ENCODE measurements at regions not wholly inside any gene's neighbourhood (a gene's known extent, or its start where the extent isn't known, plus 50 kb on each side); places are given as distances from the start of the nearest gene placed in this dataset.

DNA sequence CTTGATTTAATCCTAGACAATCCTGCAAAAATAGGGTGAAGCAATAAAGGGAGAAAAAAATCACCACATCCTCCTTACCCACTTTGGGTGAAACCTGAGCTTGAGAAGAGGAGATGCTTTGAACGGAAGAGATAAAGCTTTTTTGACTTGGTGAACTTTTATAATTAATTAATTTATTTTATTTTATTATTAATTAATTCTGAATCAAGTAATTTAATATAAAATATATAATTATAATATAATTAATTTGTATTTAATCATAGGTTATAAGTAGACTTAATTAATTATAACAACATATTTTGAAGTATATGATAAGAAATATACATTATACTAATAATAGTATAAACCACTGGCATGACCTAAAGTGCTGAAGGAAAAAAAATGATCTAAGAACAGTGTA, 2164.8 kb downstream of the LRRC4C start:
- DNase-seq (ENCODE audit: low spot score), result no peak

DNA sequence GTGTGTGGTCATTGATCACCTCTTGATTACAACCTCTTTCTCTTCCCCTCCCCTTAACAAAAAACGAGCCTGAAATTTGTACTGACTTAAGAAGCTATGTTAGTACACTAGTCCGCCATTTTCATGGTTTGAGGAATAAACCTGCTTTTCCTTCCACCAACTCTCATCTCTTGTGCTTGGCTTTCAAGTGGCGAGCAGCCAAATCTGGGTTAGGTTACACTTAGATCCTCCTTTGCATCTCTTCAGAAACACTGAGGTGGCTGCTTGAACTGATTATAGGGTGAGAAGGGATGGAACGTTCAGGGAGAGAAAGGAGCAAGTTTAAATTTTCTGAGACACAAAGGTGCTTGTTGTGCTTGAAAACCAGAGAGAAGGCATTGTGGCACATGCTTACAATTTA, 2171.4 kb downstream of the LRRC4C start:
- no peak for DNase-seq (ENCODE audit: low spot score)

DNA sequence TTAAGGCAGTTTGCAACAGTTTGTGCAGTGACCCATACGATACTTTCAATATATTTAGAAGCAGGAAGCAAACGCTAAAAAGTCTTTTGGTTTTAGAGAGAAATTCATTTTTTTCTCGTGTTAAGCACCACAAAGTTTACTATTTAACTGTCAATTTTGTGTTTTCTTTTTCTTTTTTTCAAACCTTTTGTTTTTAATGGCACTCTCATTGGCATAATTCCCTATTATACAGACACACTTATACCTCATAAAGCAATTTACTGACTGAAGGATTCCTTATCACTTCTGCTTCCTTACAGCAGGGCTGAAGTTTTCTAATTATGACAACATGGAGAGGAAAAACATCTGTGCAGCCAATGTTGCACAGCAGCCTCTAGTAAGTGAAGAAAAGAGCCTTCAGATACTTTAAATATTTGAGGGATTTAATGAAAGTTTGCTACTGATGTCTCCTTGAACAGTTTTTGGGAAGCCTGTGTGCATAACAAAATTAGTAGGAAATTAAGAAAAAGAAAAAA, 2191.2 kb downstream of the LRRC4C start:
- DNase-seq (ENCODE audit: low spot score), result no peak

DNA sequence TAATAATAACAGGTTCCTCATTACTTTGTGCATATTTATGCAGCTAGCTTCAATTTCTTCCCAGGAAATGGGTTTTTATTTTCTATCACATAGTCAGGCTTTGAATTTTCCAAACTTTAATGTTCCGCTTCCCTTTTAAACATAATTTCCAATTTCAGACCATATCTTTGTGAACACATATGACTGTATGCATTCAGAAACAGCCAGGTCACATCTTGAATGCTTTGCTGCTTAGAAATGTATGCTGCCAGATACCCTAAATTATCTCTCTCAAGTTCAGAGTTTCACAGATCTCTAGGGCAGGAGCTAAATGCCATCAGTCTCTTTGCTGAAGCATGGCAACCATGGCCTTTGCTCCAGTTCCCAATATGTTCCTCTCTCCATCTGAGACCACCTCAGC, 2203.8 kb downstream of the LRRC4C start:
- DNase-seq (ENCODE audit: low spot score), result no peak

DNA sequence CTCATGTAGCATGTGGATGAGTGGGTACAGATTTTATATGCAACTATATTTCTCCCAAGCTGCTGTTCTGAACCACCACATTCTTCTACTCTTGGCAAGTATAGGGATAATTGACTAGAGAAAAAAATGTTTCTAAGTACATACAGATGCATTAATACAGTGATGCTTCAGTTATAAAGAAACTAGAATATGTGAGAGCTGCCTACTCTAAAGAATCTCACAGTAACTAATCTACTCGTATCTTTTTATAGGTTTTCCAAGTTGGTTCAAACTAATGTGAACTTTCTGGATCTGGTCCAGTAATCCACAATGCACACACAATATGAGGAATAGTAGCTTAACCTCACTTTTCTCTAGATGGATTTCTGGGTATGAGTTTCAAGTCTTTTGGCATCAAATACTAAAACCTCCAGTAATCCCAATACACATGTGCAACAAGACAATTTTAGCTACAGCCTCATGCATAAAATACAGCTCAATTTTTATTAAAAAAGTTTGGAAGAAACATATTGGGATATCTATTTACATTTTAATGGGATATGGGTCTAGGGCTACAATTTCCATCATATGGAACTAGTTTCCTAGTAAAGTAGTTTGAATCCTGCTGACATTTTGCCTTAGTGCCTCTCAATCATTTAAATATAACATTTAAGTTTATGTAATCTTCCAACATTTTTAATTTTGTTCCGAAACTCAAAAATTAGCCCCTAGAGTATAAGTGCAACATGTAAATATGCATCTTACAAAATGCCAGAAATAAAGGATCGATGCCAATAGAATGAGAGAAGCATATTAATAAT, 2209.7 kb downstream of the LRRC4C start:
- no peak for DNase-seq (ENCODE audit: low spot score)

DNA sequence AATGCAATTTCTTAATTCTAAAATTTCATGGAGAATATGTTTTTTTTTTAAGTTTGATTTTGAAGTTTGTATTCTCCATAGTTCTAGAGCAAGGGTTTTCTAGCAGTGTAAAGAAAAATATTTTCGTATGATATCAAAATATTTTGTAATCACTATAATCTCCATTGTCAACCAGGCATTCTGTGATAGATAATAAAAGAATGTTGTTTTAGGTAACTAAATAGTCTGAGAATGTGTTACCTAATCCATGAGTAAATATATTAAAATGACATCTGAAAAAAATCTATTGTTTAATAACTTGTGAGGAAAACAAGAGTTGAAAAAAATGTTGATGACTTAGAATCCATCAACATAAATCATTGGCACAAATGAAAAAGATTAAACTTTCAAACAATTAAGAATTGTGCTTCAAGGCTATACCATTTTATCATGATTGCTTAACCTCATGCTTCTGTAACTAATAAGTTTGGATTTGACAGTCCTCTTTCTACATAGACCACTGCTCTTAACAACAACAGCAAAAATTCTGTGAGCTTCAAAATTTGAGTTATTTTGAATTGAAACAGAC, 2211.8 kb downstream of the LRRC4C start:
- DNase-seq (ENCODE audit: low spot score), result no peak

DNA sequence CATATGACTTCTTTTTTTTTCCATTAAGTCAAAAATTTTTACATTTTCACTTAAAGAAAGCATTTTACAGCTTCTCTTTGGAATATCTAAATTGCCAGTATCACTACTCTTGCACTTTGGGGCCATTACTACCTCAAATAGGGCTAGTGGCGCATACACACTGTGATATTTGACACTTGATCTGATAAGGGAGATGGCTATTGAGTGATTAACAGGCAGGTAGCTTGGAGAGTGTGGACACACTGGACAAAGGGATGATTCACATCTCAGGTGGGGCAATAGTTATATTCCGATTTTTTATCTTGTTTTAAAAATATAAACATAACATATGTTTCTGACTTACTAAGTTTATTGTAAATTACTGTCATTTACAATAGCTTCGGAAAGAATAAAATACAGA, 2219.9 kb downstream of the LRRC4C start:
- DNase-seq (ENCODE audit: low spot score), result no peak

DNA sequence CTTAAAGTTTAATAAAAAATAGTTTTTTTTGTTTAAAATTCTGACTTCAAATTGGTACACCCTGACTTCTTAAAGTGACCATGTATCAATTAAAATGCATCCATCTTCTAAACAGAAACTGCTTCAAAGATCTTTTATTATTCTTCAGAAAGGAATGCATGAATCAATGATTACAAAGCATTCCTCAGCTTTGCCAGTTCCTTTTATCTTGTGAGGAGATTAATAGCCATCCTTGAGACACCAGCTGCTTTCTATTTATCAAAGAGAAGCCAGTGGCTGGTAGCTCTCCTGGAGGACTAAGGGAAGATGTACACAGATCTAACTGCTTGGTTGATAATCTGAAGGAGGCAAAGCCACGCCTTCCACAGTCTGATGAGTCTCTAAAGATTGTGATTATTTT, 2222.5 kb downstream of the LRRC4C start:
- DNase-seq (ENCODE audit: low spot score), result no peak

DNA sequence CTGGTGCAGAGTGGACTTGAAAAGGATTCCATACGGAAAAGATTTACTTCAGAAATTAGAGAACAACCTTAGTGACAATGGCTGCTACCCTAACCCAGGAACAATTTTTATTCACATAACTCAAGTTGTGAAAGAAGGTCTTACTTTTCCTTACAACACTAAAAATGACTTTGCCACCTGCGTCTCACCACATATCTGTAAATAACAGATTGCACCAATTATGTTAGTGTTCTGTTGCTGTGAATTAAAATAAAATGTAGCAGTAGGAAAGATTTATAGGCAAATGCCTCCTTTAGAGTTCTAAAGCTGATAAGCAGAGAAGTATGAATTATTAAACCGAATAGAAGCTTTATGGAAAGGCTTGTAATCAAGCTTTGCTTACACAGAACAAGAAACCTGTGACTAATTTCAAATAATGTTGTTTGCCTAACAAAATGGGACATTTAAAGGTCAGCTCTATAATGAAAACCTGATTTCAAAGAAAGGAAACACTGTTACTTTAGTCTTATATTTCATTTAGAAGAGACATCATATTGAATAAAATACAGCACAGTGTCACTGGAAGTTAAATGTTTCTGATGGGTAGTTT, 2237.8 kb downstream of the LRRC4C start:
- DNase-seq (ENCODE audit: low spot score), result no peak

DNA sequence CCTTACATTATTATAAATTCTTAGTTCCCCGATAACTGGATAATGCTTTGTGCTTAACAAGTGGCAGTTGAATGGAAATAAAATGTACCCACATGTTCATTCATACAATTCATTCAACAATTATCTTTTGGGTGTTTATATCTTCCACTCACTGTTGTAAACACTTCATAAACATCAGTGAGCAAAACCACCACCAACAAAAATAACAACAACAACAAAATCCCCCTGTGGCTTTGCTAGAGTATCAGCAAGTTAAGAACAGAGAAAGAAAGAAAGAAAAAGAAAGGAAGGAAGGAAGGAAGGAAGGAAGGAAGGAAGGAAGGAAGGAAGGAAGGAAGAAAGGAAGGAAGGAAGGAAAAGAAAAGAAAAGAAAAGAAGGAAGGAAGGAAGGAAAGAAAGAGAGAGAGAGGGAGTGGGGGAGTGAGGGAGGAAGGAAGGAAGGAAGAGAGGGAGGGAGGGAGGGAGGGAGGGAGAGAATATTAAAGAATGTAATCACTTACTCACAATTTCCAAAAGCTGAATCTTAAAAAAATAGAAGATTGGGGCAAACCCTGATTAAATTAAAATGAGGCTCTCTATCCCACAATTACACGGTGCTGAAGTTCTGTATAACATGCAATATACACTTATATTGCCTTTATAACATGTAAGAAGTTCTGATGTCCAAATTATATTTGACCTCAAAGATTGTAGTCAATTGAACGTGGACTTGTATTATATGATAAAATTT, 2238.8 kb downstream of the LRRC4C start:
- DNase-seq (ENCODE audit: low spot score), result no peak

DNA sequence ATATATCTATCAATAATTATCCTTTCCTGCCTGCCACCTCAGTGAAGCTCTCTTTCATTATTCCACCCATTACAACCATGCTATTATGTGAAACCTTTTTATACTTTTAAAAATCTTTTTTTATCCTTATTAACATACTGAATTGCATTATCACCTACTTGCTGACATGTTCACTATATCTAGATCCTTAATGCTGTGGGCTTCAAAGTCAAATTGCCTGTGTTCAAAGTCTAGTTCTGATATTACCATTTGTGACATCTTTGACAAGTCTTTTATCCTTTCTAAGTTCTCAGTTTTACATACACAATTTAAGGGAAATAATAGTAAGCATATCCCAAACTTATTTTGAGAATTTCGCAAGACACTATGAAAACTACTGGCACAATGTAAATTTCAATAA, 2239.4 kb downstream of the LRRC4C start:
- no peak for DNase-seq (ENCODE audit: low spot score)

DNA sequence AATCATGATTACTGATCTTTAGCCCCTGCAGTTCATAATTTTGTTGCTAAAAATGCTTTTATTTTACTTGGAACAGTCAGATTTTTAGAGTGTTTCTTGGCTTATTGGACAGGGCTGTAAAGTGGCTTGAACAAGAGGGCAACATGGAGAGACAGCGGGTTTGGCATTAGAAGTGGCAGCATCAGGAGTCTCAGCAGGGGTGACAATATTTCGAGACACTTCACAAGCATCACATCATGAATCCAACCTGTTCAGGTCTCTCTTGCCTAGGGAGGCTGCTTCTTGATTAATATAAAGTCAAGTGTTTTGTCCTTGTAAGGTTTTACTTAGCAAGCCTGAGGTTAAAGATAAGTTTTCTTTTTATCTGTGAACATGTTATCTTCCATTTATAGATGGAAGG, 2249.5 kb downstream of the LRRC4C start:
- no peak for DNase-seq (ENCODE audit: low spot score)

DNA sequence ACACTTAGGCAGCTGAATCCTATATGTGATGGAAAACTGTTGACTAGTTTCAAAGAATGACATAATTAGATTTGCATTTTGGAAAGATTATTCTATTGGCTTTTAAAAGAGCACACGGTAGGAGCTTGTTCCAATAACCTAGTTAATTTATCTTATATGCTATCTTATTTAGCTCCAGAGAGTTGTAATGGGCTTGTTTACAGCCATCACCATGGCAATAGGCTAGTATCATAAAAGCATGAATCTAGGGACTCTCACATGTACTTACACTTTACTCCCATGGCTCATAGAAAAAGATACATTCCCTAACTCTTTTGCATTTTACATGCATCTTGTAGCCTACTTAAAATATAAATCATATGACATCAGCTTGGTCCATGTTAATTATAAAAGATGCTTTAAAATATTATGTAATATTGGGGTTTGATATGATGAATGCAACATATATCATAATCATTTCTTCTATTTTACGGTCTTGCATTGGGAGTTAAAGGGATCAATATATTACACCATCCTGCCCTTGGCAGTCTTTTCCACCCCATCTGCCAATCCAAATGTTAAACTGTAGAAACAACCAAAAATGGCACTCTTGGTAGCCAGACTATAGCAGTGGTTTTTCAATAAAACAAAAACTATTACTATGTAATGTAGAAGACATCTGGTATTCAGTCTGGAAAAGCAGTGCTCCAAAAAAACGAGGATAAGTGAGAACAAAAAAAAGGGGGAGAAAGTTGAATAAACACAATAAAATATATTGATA, 2254.0 kb downstream of the LRRC4C start:
- no peak for DNase-seq (ENCODE audit: low spot score)

DNA sequence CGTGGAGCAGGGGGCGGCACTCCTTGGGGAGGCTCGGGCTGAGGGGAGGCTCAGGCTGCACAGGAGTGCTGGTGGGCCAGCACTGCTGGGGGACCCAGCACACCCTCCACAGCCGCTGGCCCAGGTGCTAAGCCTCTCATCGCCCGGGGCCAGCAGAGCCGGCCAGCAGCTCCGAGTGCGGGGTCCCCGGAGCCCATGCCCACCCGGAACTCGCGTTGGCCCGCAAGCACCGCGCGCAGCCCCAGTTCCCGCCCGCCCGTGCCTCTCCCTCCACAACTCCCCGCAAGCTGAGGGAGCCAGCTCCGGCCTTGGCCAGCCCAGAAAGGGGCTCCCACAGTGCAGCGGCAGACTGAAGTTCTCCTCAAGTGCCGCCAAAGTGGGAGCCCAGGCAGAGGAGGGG, 2266.8 kb downstream of the LRRC4C start:
- DNase-seq (ENCODE audit: low spot score), result no peak

DNA sequence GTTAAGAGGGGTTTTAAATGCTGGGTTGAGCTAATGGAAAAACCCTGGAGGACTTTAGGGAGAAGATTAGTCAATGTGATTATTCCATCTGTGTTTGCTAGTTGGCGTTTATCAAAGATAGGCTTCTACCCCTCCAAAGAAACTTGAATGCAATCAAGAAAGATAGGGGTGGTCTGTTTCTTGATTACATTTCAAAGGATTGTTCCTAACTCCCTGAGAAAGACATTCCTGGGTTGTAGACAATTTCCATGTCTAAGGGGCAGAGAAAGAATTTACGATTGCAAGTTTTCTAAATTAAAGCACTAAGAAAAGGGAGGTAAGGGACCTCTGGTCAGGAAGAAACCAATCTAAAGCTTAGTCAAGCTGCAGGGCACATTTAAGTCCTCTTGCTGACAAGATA, 2268.7 kb downstream of the LRRC4C start:
- DNase-seq (ENCODE audit: low spot score), result no peak

DNA sequence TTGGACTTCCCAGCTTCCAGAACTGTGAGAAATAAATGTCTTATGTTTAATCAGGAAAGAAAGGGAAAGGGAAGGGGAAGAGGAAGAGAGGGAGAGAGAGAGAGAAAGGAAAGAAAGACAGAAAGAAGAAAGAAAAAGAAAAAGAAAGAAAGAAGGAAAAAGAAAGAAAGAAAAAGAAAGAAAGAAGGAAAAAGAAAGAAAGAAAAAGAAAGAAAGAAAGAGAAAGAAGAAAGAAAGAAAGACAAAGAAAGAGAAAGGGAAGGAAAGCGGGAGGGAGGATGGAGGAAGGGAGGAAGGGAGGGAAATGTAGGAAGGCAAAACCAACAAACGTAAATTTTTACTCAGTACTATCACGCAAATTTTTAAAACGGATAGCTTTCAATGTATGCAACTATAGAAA, 2281.8 kb downstream of the LRRC4C start:
- no peak for DNase-seq (ENCODE audit: low spot score)

DNA sequence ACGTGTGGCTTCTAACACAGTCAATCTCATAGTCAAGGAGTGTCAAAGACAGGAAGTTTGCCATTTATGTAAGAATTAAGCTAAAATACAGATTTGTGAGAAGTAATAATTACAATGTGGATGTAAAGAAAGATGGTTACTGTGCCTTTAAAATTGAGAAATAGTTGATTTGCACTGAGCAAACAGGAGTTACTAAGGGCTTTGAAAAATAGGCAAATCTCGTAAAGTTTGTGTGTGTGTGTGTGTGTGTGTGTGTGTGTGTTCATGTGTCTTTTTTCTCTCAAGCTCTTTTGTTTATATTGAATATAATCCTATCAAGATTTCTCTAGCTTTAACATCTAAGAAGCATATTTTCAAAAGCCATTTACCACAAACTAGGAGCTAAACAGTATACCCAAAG, 2284.5 kb downstream of the LRRC4C start:
- no peak for DNase-seq (ENCODE audit: low spot score)

DNA sequence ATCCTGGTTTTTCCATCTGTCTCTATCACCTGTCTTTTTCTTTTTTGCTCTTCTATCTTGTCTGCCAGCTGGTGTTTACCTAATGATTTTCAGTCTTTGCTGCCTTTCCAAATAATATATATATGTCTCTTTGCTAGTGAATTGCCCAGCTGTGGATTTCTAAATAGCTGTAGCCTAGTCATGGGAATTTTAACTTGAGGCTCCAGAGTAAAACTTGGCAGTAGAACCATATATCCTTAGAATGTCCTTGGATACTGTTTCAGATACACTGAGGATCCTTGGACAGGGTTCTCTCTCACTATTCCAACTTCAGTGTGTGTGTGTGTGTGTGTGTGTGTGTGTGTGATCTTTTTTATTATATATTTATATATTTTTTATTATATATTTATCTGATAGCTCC, 2285.3 kb downstream of the LRRC4C start:
- no peak for DNase-seq (ENCODE audit: low spot score)

DNA sequence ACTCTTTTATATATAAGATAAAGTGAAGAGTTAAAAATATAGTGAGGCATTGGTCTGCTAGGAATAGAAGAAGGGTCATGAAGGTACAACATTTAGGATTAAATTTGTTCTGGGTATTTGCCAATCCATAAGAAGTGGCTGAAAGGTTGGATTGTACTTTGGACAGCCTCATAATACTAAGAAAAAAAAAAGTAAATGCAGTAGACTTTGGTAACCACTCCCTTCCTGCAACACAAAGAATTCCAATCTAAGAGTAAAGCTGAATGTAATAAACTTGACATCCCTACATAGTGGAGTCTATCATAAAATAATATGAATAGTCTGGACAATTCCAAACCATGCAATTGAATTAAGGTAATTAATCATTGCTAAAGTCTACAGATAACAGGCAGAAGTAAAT, 2294.4 kb downstream of the LRRC4C start:
- DNase-seq (ENCODE audit: low spot score), result no peak

DNA sequence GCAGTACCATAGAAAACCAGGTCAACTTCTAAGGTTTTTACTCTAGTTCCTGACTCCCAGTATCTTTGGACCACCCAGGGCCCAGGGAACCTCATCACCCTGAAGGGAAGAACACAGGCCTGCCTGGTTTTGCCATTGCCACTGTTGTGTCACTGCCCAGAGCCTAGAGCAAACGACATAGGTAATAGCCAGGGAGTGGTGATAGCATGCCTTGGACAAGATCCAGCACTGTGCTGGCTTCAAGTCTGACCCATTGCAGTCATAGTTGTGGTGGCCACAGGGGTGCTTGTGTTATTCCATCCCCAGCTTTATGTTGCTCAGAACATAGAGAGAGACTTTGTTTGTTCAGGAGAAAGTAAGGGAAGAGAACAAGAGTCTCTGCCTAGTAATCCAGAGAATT, 2310.2 kb downstream of the LRRC4C start:
- DNase-seq (ENCODE audit: low spot score), result no peak

DNA sequence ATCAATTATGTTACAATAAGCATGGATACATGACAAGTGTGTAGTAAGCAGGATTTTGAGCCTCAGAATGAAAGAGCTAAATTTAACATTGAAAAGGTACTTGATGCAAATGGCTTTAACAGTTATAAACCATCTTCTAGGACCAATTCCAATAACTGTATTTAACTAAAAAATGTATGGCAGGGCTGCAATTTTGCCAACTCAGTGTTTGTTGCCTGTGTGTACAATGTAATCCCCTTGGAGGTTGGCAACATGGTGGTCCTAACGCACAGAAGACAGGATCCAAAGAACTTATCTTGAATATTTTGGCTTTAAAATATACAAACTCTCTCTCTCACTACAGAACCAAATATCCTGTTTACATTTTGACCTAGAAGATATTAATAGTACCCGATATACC, 2314.1 kb downstream of the LRRC4C start:
- DNase-seq (ENCODE audit: low spot score), result no peak
